H1 (cell line): ENCODE measurements at regions not wholly inside any gene's neighbourhood (a gene's known extent, or its start where the extent isn't known, plus 50 kb on each side); places are given as distances from the start of the nearest gene placed in this dataset.

ENCODE experiments used
- ATF3 ChIP-seq: IDR thresholded peaks from 2 replicates; pipeline ENCODE4 v1.6.1; 2011; ENCODE audit warnings: low read depth, mild to moderate bottlenecking, low read length; ENCODE audit not compliant: insufficient read depth
- CEBPB ChIP-seq: IDR thresholded peaks from 2 replicates; pipeline ENCODE4 v1.6.1; 2012; ENCODE audit warnings: low read depth, low read length
- CHD1 ChIP-seq: IDR thresholded peaks from 2 replicates; pipeline ENCODE4 v1.6.1; 2012; ENCODE audit warnings: low read depth, low read length, improper control_type of control experiment
- CHD2 ChIP-seq: IDR thresholded peaks from 2 replicates; pipeline ENCODE4 v1.6.1; 2012; ENCODE audit warnings: low read length, improper control_type of control experiment
- CHD7 ChIP-seq: fragments of 300-600 bp; sonication (generic); IDR thresholded peaks from 2 replicates; pipeline ENCODE4 v1.7.1; 2012; ENCODE audit warnings: low read length, moderate library complexity, mild to moderate bottlenecking, inconsistent platforms; ENCODE audit not compliant: insufficient replicate concordance
- CREB1 ChIP-seq: IDR thresholded peaks from 2 replicates; pipeline ENCODE4 v1.6.1; 2012; ENCODE audit warnings: inconsistent platforms
- EZH2 ChIP-seq: fragments of 200-600 bp; sonication (generic); IDR thresholded peaks from 2 replicates; pipeline ENCODE4 v1.7.1; 2012; ENCODE audit warnings: low read depth, mild to moderate bottlenecking, moderate library complexity, low read length, inconsistent platforms; ENCODE audit not compliant: severe bottlenecking
- GTF2F1 ChIP-seq: IDR thresholded peaks from 2 replicates; pipeline ENCODE4 v1.6.1; 2012; ENCODE audit warnings: low read depth, low read length, improper control_type of control experiment, borderline replicate concordance
- POLR2A ChIP-seq, 2 experiments: IDR thresholded peaks; 1 replicate in 1 of 2; 2 replicates in 1 of 2; pipeline ENCODE4 v1.6.1; 2011; ENCODE audit warnings: low read depth in 2 of 2, low read length in 2 of 2, mild to moderate bottlenecking in 2 of 2; ENCODE audit errors: control extremely low read depth in 1 of 2
- SIX5 ChIP-seq: IDR thresholded peaks from 2 replicates; pipeline ENCODE4 v1.6.1; 2011; ENCODE audit warnings: mild to moderate bottlenecking, low read depth, low read length
- SP1 ChIP-seq: IDR thresholded peaks from 2 replicates; pipeline ENCODE4 v1.6.1; 2011; ENCODE audit warnings: low read depth, low read length
- ZNF274 ChIP-seq: IDR thresholded peaks from 2 replicates; pipeline ENCODE4 v1.7.0; 2012; ENCODE audit warnings: low read length, borderline replicate concordance; ENCODE audit errors: extremely low read depth

DNA sequence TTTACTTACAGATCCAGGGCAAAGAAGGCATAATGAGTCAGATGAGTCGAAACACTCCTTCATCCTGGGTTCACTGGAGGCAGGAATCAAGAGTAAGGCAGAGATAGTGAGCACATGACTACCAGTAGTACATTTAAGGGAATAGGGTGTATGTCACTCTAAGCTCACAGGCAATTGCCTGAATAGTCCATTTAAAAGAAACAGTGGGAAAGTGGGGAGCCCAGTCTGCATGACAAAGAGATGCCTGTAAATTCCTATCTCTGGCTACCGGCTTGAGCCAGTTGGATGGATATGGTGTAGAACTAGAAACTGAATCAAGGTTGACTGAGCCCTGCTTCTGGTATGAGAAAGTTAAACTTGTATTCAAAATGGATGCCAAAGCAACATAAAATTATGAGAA lies 861.5 kb upstream of the ZWINT start (continued):
- TF ChIP-seq CHD7 (no peak), GTF2F1 (no peak), SP1 (peak; percentile 64; the same call in 1 of the 2 replicates), EZH2 (no peak), SIX5 (no peak), CHD2 (0 out of 2 replicates have a peak, but pooled peaks have one; percentile 39), CHD1 (no peak), ATF3 (no peak), CREB1 (no peak), ZNF274 (no peak), POLR2A (IDR thresholded peaks at IDR 0.05; ENCODE audit: control extremely low read depth in 1 of 2, low read depth in 2 of 2, low read length in 2 of 2) (peak in 1 of 2 experiments; percentile 75; a peak in 1 of 3 replicates), CEBPB (no peak)
